SU-DHL-6 (cell line): ENCODE measurements at regions not wholly inside any gene's neighbourhood (a gene's known extent, or its start where the extent isn't known, plus 50 kb on each side); places are given as distances from the start of the nearest gene placed in this dataset.

Experiments
- H2AFZ ChIP-seq: fragments of 200-600 bp; sonication (generic); 2 replicates; pipeline ENCODE4 v1.6.1; 2014; ENCODE audit warnings: low read depth, mild to moderate bottlenecking, moderate library complexity, mixed read lengths, antibody characterized with exemption, low read length; ENCODE audit not compliant: severe bottlenecking
- H3F3A ChIP-seq: fragments of 200-600 bp; shearing (Covaris generic); 2 replicates; pipeline ENCODE4 v1.6.0; 2016; ENCODE audit warnings: antibody characterized with exemption, mild to moderate bottlenecking; ENCODE audit not compliant: insufficient read depth
- H3K27ac ChIP-seq: fragments of 200-600 bp; sonication (generic); 2 replicates; pipeline ENCODE4 v1.5.1; 2016; ENCODE audit warnings: low read depth, mild to moderate bottlenecking, low read length, moderate library complexity, mixed read lengths
- H3K27me3 ChIP-seq: fragments of 200-600 bp; sonication (generic), shearing (Covaris generic); 2 replicates; pipeline ENCODE4 v1.6.0; 2014; ENCODE audit warnings: mild to moderate bottlenecking, low read length
- H3K36me3 ChIP-seq: fragments of 200-600 bp; sonication (generic); 2 replicates; pipeline ENCODE4 v1.6.1; 2014; ENCODE audit warnings: mild to moderate bottlenecking, low read length, mixed read lengths
- H3K4me2 ChIP-seq: fragments of 300-600, 200-600 bp; shearing (Covaris generic), sonication (generic); 2 replicates; pipeline ENCODE4 v1.6.0; 2014; ENCODE audit warnings: low read length, low read depth, mild to moderate bottlenecking; ENCODE audit not compliant: poor library complexity, severe bottlenecking
- H3K4me3 ChIP-seq: fragments of 200-600 bp; sonication (generic); 2 replicates; pipeline ENCODE4 v1.5.1; 2014; ENCODE audit warnings: antibody characterized with exemption, low read length, mild to moderate bottlenecking, mixed read lengths; ENCODE audit not compliant: insufficient read depth, poor library complexity, severe bottlenecking
- H3K79me2 ChIP-seq: fragments of 200-600 bp; sonication (generic); 2 replicates; pipeline ENCODE4 v1.6.1; 2014; ENCODE audit warnings: mild to moderate bottlenecking, low read length, moderate library complexity; ENCODE audit not compliant: insufficient read depth
- H3K9ac ChIP-seq: fragments of 200-600 bp; sonication (generic); 2 replicates; pipeline ENCODE4 v1.7.0; 2014; ENCODE audit warnings: mild to moderate bottlenecking, low read length
- H3K9me2 ChIP-seq: fragments of 200-600 bp; sonication (generic); replicated peaks from 2 replicates; pipeline ENCODE4 v1.6.1; 2014; ENCODE audit warnings: low read length; ENCODE audit not compliant: insufficient read depth
- H3K9me3 ChIP-seq: fragments of 200-600 bp; sonication (generic); 2 replicates; pipeline ENCODE4 v1.6.1; 2014; ENCODE audit warnings: low read length, mixed read lengths; ENCODE audit not compliant: insufficient read depth
- H4K20me1 ChIP-seq: fragments of 200-600 bp; sonication (generic); 2 replicates; pipeline ENCODE4 v1.6.1; 2014; ENCODE audit warnings: low read depth, mild to moderate bottlenecking, antibody characterized with exemption, low read length, moderate library complexity, mixed read lengths
- CTCF ChIP-seq: fragments of 200-600 bp; sonication (generic); IDR thresholded peaks from one replicate; pipeline ENCODE4 v1.5.1; 2017; ENCODE audit warnings: antibody characterized with exemption, mild to moderate bottlenecking, low read length, moderate library complexity; ENCODE audit not compliant: insufficient read depth, poor library complexity, severe bottlenecking
- EZH2phosphoT487 ChIP-seq: fragments of 200-600 bp; sonication (generic), shearing (Covaris generic); conservative IDR thresholded peaks from 2 replicates; pipeline ENCODE4 v1.6.1; 2018; ENCODE audit warnings: mild to moderate bottlenecking, antibody characterized with exemption, low read length, moderate library complexity, mixed read lengths

- H4K20me1 ChIP-seq, result no peaks in the 10 kb centered on the region
- H3K79me2 ChIP-seq, result no peaks in the 10 kb centered on the region
- H3K27ac ChIP-seq, result no peak overlapping the region
- H3K9ac ChIP-seq, result no peak overlapping the region
- no peak overlapping the region for H3K4me3 ChIP-seq
- H3K9me3 ChIP-seq, result no peaks in the 10 kb centered on the region
- TF ChIP-seq CTCF (no peak), EZH2phosphoT487 (no peak)
- H3F3A ChIP-seq, result no peaks in the 10 kb centered on the region
- no peaks in the 10 kb centered on the region for H3K9me2 ChIP-seq
- H3K27me3 ChIP-seq, result no peaks in the 10 kb centered on the region
- no peak overlapping the region for H2AFZ ChIP-seq
- H3K36me3 ChIP-seq, result no peaks in the 10 kb centered on the region
- no peak overlapping the region for H3K4me2 ChIP-seq
Observed at GRCh38 chr4:174071595-174071994, 211.9 kb downstream of the FBXO8 start.

GRCh38 chr4:174069848-174070330 is 213.6 kb downstream of the FBXO8 start:
- no peak overlapping the region for H3K4me3 ChIP-seq
- TF ChIP-seq EZH2phosphoT487, result no peak
- TF ChIP-seq CTCF, result no peak
- no peak overlapping the region for H3K9ac ChIP-seq

GRCh38 chr4:174066611-174067205 is 216.8 kb downstream of the FBXO8 start:
- Histone ChIP-seq H3K9ac (no peak overlapping the region), H3K9me3 (no peaks in the 10 kb centered on the region), H3K9me2 (no peaks in the 10 kb centered on the region), H2AFZ (no peak overlapping the region), H3K4me2 (no peak overlapping the region), H3K79me2 (no peaks in the 10 kb centered on the region), H3K4me3 (no peak overlapping the region), H3K27me3 (no peaks in the 10 kb centered on the region), H3K36me3 (no peaks in the 10 kb centered on the region), H4K20me1 (no peaks in the 10 kb centered on the region), H3K27ac (no peak overlapping the region), H3F3A (no peaks in the 10 kb centered on the region)
- TF ChIP-seq EZH2phosphoT487, result no peak
- TF ChIP-seq CTCF, result no peak

More at GRCh38 chr4:174069848-174070330, 213.6 kb downstream of the FBXO8 start:
- Histone ChIP-seq H3K27me3 (no peaks in the 10 kb centered on the region), H3K36me3 (no peaks in the 10 kb centered on the region), H4K20me1 (no peaks in the 10 kb centered on the region), H3K79me2 (no peaks in the 10 kb centered on the region), H3K9me3 (no peaks in the 10 kb centered on the region), H2AFZ (no peak overlapping the region), H3F3A (no peaks in the 10 kb centered on the region), H3K4me2 (no peak overlapping the region), H3K27ac (no peak overlapping the region), H3K9me2 (no peaks in the 10 kb centered on the region)
